Stimulated activated effector memory CD8-positive, alpha-beta T cell treated with anti-CD3 and anti-CD28 coated beads, Interleukin-12 subunit alpha, Interleukin-12 subunit beta, amount 100 ng/mL, for 72 hours (primary cell): ENCODE measurements at regions not wholly inside any gene's neighbourhood (a gene's known extent, or its start where the extent isn't known, plus 50 kb on each side); places are given as distances from the start of the nearest gene placed in this dataset.

Experiments
- ATAC-seq: fragments of 150-1000 bp; cut with Tn5 transposase; 2 replicates; pipeline ENCODE4 v1.10.0; 2021
- DNase-seq, 2 donors: peaks; one replicate each; pipeline ENCODE4 v3.0.0; 2021 to 2022; ENCODE audit warnings: low spot score in 2 of 2
- H3K27ac Mint-ChIP-seq: one replicate; pipeline ENCODE4 v1.8.0; 2022; ENCODE audit warnings: mild to moderate bottlenecking, mixed read lengths
- H3K36me3 Mint-ChIP-seq: one replicate; pipeline ENCODE4 v1.8.0; 2022; ENCODE audit warnings: mild to moderate bottlenecking, mixed read lengths
- H3K4me1 Mint-ChIP-seq: one replicate; pipeline ENCODE4 v1.8.0; 2022; ENCODE audit warnings: mixed read lengths
- H3K4me3 Mint-ChIP-seq: one replicate; pipeline ENCODE4 v1.8.0; 2022; ENCODE audit warnings: mild to moderate bottlenecking, mixed read lengths
- H3K9me3 Mint-ChIP-seq: one replicate; pipeline ENCODE4 v1.8.0; 2022; ENCODE audit warnings: mixed read lengths

DNA sequence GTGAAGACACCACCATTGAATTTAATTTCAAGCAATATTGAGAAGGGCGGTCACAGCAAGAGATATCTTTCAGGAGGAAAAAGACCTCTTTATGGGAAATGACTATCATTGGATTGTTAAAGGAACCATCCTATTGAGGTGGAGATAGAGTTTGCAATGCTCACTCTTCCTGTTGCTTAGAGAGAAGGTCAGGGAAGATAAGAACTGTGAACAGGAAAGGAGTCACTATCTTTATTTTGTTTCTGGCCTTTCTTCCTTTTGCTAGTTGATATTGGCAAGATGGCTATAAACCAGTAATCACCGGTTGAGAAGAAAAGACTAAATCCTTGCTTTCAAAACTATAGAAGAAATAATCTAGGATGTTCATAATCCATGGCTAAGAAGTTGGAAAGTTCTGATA, 112.1 kb upstream of the TMEM108 start:
- Mint-ChIP-seq H3K4me1 (no peaks in the 10 kb centered on the region), H3K36me3 (no peaks in the 10 kb centered on the region), H3K27ac (no peak overlapping the region), H3K4me3 (no peak overlapping the region), H3K9me3 (no peaks in the 10 kb centered on the region)
- ATAC-seq (no peak), DNase-seq (no peak)

DNA sequence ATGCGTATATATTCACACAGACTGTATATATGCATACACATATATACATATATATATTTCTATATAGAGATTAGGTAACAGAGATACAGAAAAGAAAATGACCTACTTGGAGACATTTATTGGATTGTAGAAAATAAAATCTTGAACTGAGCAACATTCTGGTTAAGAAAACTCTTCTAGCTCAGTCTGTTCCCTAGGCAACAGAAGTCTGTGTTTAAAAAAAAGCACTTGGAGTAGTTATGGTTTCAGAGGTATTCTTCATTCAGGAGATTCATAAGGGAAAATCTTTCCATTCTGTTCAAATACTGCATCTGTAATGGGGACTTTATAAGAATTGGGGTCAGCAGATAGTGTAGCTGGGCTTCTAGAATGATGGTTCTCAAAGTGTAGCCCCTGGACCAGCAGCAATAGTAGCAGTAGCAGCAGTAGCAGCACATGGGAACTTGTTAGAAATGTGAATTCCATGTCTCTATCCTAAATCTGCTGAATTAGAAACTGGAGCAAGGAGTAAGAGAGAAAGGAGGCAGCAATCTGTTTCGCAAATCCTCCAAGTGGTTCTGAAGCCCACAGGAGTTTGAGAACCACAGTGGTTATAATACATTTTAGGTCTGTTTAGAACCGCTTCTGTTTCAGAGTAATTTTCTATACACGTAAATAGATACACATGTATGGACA, 112.8 kb upstream of the TMEM108 start:
- Mint-ChIP-seq H3K4me1 (no peaks in the 10 kb centered on the region), H3K36me3 (no peaks in the 10 kb centered on the region), H3K9me3 (no peaks in the 10 kb centered on the region), H3K27ac (no peak overlapping the region), H3K4me3 (no peak overlapping the region)
- no peak for ATAC-seq
- DNase-seq, result no peak

DNA sequence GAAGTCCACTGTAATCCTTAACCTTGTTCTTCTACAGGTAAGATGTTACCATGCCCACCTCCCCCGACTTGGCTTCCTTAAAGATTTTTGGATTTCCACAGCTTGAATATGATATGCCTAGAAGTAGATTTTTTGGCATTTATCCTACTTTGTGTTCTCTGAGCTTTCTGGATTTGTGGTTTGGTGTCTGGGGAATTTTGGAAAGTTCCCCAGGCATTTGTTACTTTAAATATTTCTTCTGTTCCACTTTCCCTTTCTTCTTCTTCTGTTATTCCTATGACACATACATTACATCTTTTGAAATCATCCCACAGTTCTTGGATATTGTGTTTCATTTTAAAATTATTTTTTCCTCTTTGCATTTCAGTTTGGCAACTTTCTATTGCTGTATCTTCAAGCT, 122.1 kb upstream of the TMEM108 start:
- DNase-seq (no peak), ATAC-seq (no peak)
- H3K9me3 Mint-ChIP-seq, result peaks cover 4% of the 10 kb centered on the region
- H3K36me3 Mint-ChIP-seq, result no peaks in the 10 kb centered on the region
- no peak overlapping the region for H3K4me3 Mint-ChIP-seq
- H3K4me1 Mint-ChIP-seq, result no peaks in the 10 kb centered on the region
- no peak overlapping the region for H3K27ac Mint-ChIP-seq

DNA sequence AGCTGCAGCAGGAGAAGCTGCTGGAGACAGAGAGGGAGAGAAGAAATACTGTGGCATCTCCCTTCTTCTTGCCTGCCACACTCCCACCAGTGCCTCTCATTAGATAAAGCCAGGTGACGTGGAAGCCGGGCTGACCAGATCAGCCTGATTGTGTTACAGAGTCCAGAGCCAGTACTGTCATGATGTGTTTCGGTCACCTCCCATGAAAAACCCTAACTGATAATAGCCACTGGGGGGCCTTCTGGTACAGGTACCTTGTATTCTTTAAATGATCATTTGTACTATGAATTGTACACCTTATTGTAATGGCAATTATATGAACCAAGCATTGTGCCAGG, 125.8 kb upstream of the TMEM108 start:
- H3K9me3 Mint-ChIP-seq, result peaks cover 4% of the 10 kb centered on the region
- H3K36me3 Mint-ChIP-seq, result no peaks in the 10 kb centered on the region
- DNase-seq (no peak), ATAC-seq (no peak)
- no peak overlapping the region for H3K27ac Mint-ChIP-seq
- no peaks in the 10 kb centered on the region for H3K4me1 Mint-ChIP-seq
- H3K4me3 Mint-ChIP-seq, result no peak overlapping the region

DNA sequence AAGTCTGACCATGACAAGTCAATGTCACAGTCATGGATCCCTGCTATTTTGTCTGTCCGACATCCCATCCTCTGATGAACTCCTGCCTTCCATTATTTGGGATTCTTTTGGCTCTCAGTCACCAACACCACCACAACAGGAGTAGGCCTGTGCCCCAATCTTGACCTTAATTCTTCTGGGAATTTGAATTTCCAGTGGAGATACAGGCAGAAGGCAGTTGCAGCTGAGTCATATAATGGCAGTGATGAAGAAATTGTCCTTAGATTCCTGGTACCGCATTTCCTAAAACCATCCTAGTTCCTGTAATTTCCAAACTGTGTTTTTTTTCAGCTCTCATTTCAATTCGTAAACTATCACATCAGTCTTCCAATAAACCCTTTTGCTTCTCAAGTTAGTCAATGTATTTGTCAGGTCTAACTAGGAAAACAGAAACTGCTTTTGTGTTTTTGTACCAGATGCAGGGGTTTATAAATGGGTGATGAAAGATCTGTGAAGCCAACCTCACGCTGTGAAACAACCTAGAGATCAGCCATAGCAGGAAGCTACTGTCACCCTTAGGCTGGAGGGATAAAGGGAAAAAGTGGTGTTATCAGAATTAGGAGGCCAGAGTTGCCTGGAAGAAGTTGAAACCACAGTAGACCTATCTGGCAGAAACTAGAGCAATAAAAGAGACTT, 126.3 kb upstream of the TMEM108 start:
- DNase-seq (no peak), ATAC-seq (no peak)
- H3K27ac Mint-ChIP-seq, result no peak overlapping the region
- H3K9me3 Mint-ChIP-seq, result peaks cover 4% of the 10 kb centered on the region
- no peaks in the 10 kb centered on the region for H3K4me1 Mint-ChIP-seq
- no peak overlapping the region for H3K4me3 Mint-ChIP-seq
- no peaks in the 10 kb centered on the region for H3K36me3 Mint-ChIP-seq

DNA sequence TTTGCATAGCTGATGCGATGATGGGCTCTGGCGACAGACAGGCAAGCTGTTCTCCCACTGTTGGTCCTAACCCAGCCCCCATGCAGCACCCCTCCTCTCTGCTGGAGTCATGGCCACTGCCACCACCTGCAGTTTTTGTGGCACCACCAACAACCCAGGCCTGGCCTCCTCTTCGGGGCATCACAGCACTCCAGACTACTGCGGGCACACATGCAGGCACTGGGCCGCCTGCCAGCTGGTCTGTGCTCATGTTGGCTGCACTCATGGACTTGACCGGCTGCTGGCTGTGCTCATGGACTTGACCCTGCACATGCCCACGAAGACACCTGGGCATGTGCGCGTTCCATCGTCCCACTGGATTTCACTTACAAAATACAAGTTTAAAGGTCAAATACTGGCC, 130.9 kb upstream of the TMEM108 start:
- ATAC-seq (no peak), DNase-seq (no peak)
- H3K4me1 Mint-ChIP-seq, result no peaks in the 10 kb centered on the region
- H3K36me3 Mint-ChIP-seq, result no peaks in the 10 kb centered on the region
- H3K9me3 Mint-ChIP-seq, result no peaks in the 10 kb centered on the region
- H3K4me3 Mint-ChIP-seq, result no peak overlapping the region
- no peak overlapping the region for H3K27ac Mint-ChIP-seq

DNA sequence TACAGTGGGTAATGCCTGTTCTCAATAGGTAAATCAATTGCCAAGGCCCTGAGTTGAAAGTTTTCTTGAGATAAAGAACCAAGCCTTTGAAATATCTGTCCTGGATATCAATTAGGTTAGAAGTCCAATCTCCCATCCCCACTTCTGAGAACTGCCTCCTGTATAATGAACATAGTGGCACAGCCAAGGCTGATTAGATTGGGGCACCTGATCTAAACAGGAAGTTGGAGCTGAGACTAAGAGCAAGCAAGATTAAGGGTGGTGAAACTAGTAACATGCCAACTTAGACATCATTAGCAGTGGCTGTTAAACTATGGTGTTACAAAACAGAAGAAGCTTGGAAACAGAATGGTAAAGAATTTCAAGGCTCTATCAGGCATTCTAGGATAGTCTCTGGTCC, 137.7 kb upstream of the TMEM108 start:
- DNase-seq (no peak), ATAC-seq (no peak)
- Mint-ChIP-seq H3K4me1 (no peaks in the 10 kb centered on the region), H3K9me3 (no peaks in the 10 kb centered on the region), H3K36me3 (no peaks in the 10 kb centered on the region), H3K4me3 (no peak overlapping the region), H3K27ac (no peak overlapping the region)

DNA sequence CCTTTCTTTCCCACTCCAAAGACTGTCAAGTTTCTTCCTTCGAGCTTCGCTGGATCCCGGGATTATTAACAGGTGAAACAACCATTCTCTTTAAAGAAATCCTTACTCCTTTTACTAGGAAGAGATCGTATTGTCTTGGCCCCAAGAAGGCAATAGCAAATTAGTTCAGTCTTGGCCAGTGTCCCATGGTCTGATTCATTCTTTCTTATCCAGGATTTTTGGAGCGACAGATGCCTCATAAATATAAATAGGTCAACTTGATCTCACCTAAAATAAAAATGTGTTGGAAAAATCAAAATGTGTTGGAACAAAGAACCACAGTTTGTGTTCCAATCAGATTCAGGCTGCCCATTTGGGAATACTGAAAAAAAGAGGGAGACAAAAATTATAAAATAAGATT, 140.1 kb upstream of the TMEM108 start:
- peaks cover 2% of the 10 kb centered on the region for H3K9me3 Mint-ChIP-seq
- ATAC-seq (no peak), DNase-seq (no peak)
- no peaks in the 10 kb centered on the region for H3K36me3 Mint-ChIP-seq
- no peaks in the 10 kb centered on the region for H3K4me1 Mint-ChIP-seq
- H3K4me3 Mint-ChIP-seq, result no peak overlapping the region
- H3K27ac Mint-ChIP-seq, result no peak overlapping the region

DNA sequence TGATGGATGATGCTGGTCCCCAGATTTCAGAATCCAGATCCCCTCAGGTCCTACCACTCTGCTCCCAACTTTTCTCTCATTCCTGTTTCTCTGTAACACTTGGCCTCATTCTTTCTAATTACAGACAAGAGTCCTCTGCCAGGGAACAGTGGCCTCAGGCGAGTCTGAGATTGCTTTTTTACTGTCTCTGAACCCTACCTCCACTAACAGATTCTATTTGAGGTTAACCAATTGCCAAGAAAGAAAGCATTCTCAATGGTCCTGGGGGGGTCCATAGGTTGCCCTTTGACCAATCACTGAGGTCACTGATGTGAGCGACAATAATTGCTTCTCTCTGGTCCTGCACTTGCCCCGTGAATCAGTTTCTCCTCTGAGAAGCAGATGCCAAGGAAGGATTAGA, 145.2 kb upstream of the TMEM108 start:
- Mint-ChIP-seq H3K4me1 (no peaks in the 10 kb centered on the region), H3K9me3 (peaks cover 2% of the 10 kb centered on the region), H3K4me3 (no peak overlapping the region), H3K36me3 (no peaks in the 10 kb centered on the region), H3K27ac (no peak overlapping the region)
- no peak for DNase-seq
- ATAC-seq, result no peak

DNA sequence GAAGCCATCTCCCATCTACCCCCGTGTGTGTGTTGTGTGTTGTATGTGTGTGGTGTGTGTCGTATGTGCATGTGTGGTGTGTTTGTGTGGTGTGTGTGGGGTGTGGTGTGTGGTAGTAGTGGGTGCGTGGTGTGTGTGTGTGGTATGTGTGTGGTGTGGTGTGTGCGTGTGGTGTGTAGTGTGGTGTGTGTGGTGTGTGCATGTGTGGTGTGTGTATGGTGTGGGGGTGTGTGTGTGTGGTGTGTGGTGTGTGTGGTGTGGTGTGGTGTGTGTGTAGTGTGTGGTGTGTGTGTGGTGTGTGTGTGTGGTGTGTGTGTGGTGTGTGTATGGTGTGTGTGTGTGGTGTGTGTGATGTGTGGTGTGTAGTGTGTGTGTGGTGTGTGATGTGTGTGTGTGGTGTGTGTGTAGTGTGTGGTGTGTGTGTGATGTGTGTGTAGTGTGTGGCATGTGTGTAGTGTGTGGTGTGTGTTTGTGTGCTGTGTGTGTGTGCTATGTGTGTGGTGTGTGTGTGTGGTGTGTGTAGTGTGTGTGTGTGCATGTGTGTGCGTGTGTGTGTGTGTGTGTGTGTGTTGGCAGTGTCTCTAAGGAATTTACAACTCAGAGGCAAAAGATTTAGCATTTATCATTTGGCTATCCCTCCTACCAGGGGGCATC, 156.3 kb upstream of the TMEM108 start:
- H3K27ac Mint-ChIP-seq, result no peak overlapping the region
- DNase-seq (no peak), ATAC-seq (no peak)
- H3K4me1 Mint-ChIP-seq, result peaks cover 5% of the 10 kb centered on the region
- no peak overlapping the region for H3K4me3 Mint-ChIP-seq
- peaks cover 8% of the 10 kb centered on the region for H3K9me3 Mint-ChIP-seq
- H3K36me3 Mint-ChIP-seq, result no peaks in the 10 kb centered on the region

DNA sequence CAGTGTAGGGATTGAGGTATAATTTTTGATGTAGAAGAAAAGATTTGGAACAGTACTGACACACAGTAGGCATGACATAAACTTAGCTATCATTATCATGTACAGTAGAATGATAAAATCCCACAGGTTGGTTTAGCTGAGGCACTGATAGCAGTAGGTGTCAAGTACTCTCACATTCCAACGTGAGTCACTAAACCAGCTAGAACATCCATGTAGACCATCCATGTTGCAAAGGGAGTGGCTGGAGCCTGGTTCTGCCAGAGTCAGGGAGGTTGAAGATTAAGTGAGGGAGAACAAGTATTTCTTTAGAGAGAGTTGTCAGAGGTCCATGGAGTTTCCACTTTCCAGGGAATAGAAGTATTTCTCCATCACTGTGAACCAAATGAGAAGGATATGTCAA, 157.2 kb upstream of the TMEM108 start:
- Mint-ChIP-seq H3K4me1 (peaks cover 5% of the 10 kb centered on the region), H3K36me3 (no peaks in the 10 kb centered on the region), H3K9me3 (peaks cover 8% of the 10 kb centered on the region), H3K4me3 (no peak overlapping the region), H3K27ac (no peak overlapping the region)
- DNase-seq (no peak), ATAC-seq (no peak)

DNA sequence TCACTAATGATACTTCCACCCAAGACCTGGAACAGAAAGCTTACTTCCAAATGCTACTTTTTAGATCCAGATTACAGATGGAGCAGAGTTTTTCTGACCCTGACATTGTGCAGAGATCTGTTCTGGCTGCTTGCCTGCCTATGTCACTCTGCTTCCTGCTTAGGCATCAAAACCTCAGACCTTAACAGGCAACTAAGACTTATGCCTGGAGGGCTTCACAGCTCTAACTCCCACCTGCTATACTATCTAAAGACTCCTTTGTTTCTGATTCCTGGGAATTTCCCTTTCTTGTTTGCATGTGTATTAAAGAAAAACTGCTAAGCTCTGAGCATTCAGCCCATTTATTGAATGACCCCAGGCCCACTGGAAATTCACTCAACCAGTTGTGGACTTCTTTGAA, 157.4 kb upstream of the NPHP3 start:
- DNase-seq (no peak), ATAC-seq (no peak)
- no peak overlapping the region for H3K4me3 Mint-ChIP-seq

DNA sequence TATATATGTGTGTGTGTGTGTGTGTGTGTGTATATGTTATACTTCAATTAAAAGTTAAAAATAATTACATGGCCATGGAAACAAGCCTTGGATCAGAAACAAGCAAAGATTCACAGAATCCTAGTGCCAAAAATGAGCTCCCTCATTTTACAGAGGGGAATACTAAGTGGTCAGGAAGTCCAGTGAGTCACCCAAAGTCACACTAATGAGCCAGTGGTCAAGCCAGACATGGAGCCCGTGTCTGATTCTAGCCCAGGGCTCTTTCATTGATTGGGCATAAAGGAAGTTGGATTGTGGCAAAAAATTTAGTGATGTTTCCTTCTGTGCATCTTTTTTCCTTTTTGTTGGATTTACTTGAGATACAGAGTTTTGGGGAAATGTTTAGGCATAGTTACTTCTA, 152.5 kb upstream of the NPHP3 start:
- no peak for DNase-seq
- peaks cover 2% of the 10 kb centered on the region for H3K9me3 Mint-ChIP-seq
- no peak for ATAC-seq
- no peaks in the 10 kb centered on the region for H3K36me3 Mint-ChIP-seq
- H3K4me1 Mint-ChIP-seq, result no peaks in the 10 kb centered on the region
- no peak overlapping the region for H3K4me3 Mint-ChIP-seq
- H3K27ac Mint-ChIP-seq, result no peak overlapping the region

More for the DNA sequence above, 157.4 kb upstream of the NPHP3 start:
- Mint-ChIP-seq H3K36me3 (no peaks in the 10 kb centered on the region), H3K9me3 (peaks cover 8% of the 10 kb centered on the region), H3K4me1 (peaks cover 5% of the 10 kb centered on the region), H3K27ac (no peak overlapping the region)

DNA sequence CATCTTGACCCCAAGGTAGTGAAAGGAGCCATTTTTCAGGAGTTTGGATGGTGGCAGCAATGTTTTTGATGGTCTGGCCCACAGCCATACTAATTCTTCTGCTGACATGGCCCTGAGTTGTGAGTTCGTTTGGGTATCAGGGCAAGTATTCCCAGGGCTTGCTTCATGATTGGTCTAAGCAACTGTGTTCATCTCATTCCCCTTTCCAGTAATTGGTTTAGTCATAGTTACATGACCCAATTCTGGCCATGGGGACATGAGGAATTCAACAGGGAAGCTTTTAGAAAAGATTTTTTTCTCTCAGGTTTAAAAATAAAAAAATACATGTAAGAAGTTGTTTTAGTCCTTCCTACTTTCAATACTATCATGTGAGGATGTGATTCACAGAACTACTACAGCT, 150.5 kb upstream of the NPHP3 start:
- ATAC-seq, result no peak
- DNase-seq, result no peak
- no peak overlapping the region for H3K4me3 Mint-ChIP-seq
- no peaks in the 10 kb centered on the region for H3K9me3 Mint-ChIP-seq
- H3K27ac Mint-ChIP-seq, result no peak overlapping the region
- no peaks in the 10 kb centered on the region for H3K36me3 Mint-ChIP-seq
- no peaks in the 10 kb centered on the region for H3K4me1 Mint-ChIP-seq

DNA sequence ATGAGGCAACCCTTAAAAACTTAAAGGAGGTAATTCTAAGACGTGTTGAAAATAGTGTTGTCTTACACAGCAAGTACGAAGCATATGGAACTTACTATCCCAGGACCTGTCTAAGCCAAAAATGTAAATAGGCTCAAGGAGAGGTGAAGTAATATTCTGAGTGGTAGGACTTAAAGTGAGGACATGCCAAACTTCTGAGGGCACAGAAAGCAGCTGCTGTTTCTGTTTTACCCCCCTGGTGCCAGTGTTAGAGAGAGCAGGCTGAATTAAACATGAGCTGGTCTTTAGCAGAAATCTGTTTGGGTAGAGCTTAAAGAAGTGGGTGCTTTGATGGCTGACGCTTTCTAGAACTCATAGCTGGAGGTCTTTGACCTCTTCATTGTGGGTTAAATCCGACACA, 149.7 kb upstream of the NPHP3 start:
- no peaks in the 10 kb centered on the region for H3K4me1 Mint-ChIP-seq
- ATAC-seq (no peak), DNase-seq (no peak)
- H3K36me3 Mint-ChIP-seq, result no peaks in the 10 kb centered on the region
- no peak overlapping the region for H3K27ac Mint-ChIP-seq
- H3K9me3 Mint-ChIP-seq, result no peaks in the 10 kb centered on the region
- H3K4me3 Mint-ChIP-seq, result no peak overlapping the region

DNA sequence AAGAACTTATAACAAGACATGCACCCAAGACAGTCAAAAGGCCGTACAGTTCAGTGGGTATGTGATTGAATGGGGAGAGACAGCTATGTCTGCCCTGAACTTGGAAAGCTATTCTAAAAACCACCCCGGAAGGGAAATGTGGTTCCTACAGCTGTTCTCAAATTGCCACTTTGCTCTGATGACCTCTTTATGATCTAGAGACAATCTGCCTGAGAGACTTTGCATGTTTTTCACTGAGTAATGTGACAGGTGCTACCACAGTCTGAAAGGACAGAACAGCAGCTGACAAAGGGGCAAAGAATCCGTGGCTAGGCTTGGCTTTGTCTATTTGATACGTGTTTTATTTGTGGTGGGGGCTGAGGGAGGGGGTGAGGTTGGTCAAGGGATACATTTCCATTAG, 148.3 kb upstream of the NPHP3 start:
- H3K4me3 Mint-ChIP-seq, result no peak overlapping the region
- no peaks in the 10 kb centered on the region for H3K9me3 Mint-ChIP-seq

More for the DNA sequence above, 148.3 kb upstream of the NPHP3 start:
- H3K36me3 Mint-ChIP-seq, result no peaks in the 10 kb centered on the region
- ATAC-seq, result no peak
- H3K27ac Mint-ChIP-seq, result no peak overlapping the region
- no peak for DNase-seq
- no peaks in the 10 kb centered on the region for H3K4me1 Mint-ChIP-seq
